AG04450 (cell line): ENCODE measurements at regions not wholly inside any gene's neighbourhood (a gene's known extent, or its start where the extent isn't known, plus 50 kb on each side); places are given as distances from the start of the nearest gene placed in this dataset.
A peak's percentile ranks its signal among the peaks of the same experiment; 100 is the strongest.
"Not testable (repeated sequence)": the region's sequence is repeated elsewhere in the genome, so short reads cannot be mapped to it uniquely, and the experiment has no call there.

Source experiments
- CTCF ChIA-PET: fragments of 300-600, 350-600 bp; formaldehyde crosslinking; extraction: SDS; loops from one replicate; lab custom pipeline; 2022; ENCODE audit warnings: antibody characterized with exemption, inconsistent platforms; lab: Charles Lee
- POLR2A ChIA-PET: fragments of 350-600 bp; formaldehyde crosslinking; extraction: SDS; loops from one replicate; lab custom pipeline; 2021; ENCODE audit warnings: antibody characterized with exemption, inconsistent platforms; lab: Yijun Ruan, JAX
- DNase-seq: peaks from one replicate; pipeline ENCODE4 v3.0.0-alpha.2; 2011; ENCODE audit warnings: low read depth, low spot score
- H3K27ac ChIP-seq: one replicate; pipeline ENCODE4 v1.5.1; 2012; ENCODE audit warnings: low read depth, low read length, control low read depth
- H3K27me3 ChIP-seq: one replicate; pipeline ENCODE4 v1.6.0; 2012; ENCODE audit warnings: low read length; ENCODE audit not compliant: control insufficient read depth, insufficient read depth
- H3K4me3 ChIP-seq: 2 replicates; pipeline ENCODE4 v1.5.1; 2011; ENCODE audit warnings: mild to moderate bottlenecking, low read depth, low read length, control low read depth
- H3K9me3 ChIP-seq: 2 replicates; pipeline ENCODE4 v1.5.1; 2012; ENCODE audit warnings: low read length; ENCODE audit not compliant: control insufficient read depth, insufficient read depth
- CTCF ChIP-seq: IDR thresholded peaks from 2 replicates; pipeline ENCODE4 v1.5.1; 2011; ENCODE audit warnings: low read depth, low read length, control low read depth, inconsistent platforms

- no peak overlapping the region for H3K27ac ChIP-seq
- peaks cover 16% of the 10 kb centered on the region for H3K27me3 ChIP-seq
- no peak overlapping the region for H3K4me3 ChIP-seq
- no peak for DNase-seq
- TF ChIP-seq CTCF, result no peak
- CTCF ChIA-PET, result no interaction called here
- POLR2A ChIA-PET, result no interaction called here
- H3K9me3 ChIP-seq, result peaks cover 3% of the 10 kb centered on the region; the same call in 1 of the 2 replicates
Measured at GRCh38 chr5:37932450-37932849, 92.6 kb upstream of the GDNF start.

DNA sequence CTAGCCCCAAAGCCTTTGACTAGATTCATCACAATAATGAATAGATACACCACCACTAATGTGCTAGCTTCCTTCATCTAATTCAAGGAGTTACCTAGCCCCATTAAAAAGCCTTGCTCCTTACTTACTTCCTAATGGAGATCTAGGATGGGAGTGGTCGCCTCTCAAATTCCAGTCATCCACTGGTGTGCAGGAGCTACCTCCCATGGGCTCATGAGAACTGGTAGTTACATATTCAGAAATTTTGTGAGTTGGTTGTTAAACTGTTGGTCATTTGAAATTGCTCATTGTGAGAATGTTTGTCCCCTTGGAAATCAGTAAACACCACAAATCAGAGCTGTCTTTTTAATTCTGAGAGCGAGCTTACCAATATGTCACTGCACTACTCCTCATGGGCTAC lies 91.7 kb upstream of the GDNF start:
- no peak for TF ChIP-seq CTCF
- ChIA-PET POLR2A (no interaction called here), CTCF (no interaction called here)
- Histone ChIP-seq H3K27me3 (peaks cover 11% of the 10 kb centered on the region), H3K27ac (no peak overlapping the region), H3K4me3 (no peak overlapping the region), H3K9me3 (no peaks in the 10 kb centered on the region)
- DNase-seq, result no peak

- CTCF ChIA-PET, result no interaction called here
- Histone ChIP-seq H3K9me3 (no peaks in the 10 kb centered on the region), H3K27ac (no peak overlapping the region), H3K4me3 (no peak overlapping the region), H3K27me3 (peaks cover 12% of the 10 kb centered on the region)
- DNase-seq, result no peak
- POLR2A ChIA-PET, result no interaction called here
- no peak for TF ChIP-seq CTCF
Measured at GRCh38 chr5:37930350-37930749, 90.5 kb upstream of the GDNF start.

GRCh38 chr5:37929791-37930190 lies 90.0 kb upstream of the GDNF start:
- no peak for DNase-seq
- TF ChIP-seq CTCF, result no peak
- Histone ChIP-seq H3K27me3 (peaks cover 15% of the 10 kb centered on the region), H3K4me3 (no peak overlapping the region), H3K27ac (no peak overlapping the region), H3K9me3 (no peaks in the 10 kb centered on the region)
- CTCF ChIA-PET, result interaction anchor here (0.6 kb wide), 1 partner anchor 55 kb away, joined by 3 read pairs; no protein-coding TSS in a partner anchor
- POLR2A ChIA-PET, result no interaction called here

GRCh38 chr5:37927753-37928152 lies 87.9 kb upstream of the GDNF start:
- H3K27me3 ChIP-seq, result peaks cover 11% of the 10 kb centered on the region
- POLR2A ChIA-PET, CTCF ChIA-PET, DNase-seq, H3K4me3 ChIP-seq, H3K9me3 ChIP-seq, H3K27ac ChIP-seq: not testable (repeated sequence)

- Histone ChIP-seq H3K4me3 (no peak overlapping the region), H3K9me3 (no peaks in the 10 kb centered on the region), H3K27ac (no peak overlapping the region), H3K27me3 (peaks cover 11% of the 10 kb centered on the region)
- no peak for DNase-seq
- peak; percentile 30 for TF ChIP-seq CTCF
- POLR2A ChIA-PET, result no interaction called here
- CTCF ChIA-PET, result interaction anchor here (0.9 kb wide), 1 partner anchor 90 kb away, joined by 4 read pairs; no protein-coding TSS in a partner anchor
Measured at GRCh38 chr5:37926732-37927131, 86.9 kb upstream of the GDNF start.
